Limb (tissue), 2 donors: ENCODE measurements at regions not wholly inside any gene's neighbourhood (a gene's known extent, or its start where the extent isn't known, plus 50 kb on each side); places are given as distances from the start of the nearest gene placed in this dataset.
"Not testable (repeated sequence)": the region's sequence is repeated elsewhere in the genome, so short reads cannot be mapped to it uniquely, and the experiment has no call there.

Experiments
- DNase-seq, 2 donors: peaks; one replicate each; pipeline ENCODE4 v3.0.0-alpha.2; 2016; ENCODE audit errors: extremely low spot score in 2 of 2

GRCh38 chr4:24209131-24209530, 319.3 kb upstream of the PPARGC1A start:
- no peak for DNase-seq

DNA sequence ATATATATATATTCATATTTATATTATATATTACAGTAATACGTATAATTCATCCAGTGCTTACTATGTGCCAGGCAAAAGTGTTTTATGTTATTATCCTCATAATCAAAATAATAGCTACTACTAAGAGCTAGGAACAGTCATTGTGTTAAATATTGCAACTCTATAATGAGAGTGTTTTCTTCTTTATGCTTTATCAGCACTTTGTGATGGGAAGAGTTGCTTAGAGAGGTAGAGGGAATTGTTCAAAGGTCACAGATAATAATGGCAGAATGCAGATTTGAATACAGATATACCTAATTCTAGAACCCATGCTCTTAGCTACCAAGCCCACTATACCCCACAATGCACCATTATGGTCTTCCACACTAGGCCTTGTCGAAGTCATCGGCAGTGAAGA, 318.8 kb upstream of the PPARGC1A start:
- no peak for DNase-seq

DNA sequence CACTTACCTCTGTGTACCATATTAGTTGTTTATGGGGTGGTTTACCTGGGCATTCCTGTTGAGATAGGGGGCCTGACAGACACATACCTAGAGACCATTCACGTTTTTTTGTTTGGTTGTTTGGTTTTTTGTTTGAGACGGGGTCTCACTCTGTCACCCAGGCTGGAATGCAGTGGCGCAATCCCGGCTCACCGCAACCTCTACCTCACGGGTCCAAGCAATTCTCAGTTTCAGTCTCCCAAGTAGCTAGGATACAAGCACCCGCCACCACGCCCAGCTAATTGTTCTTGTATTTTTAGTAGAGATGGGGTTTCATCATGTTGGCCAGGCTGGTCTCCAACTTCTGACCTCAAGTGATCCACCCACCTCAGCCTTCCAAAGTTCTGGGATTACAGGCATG, 314.9 kb upstream of the PPARGC1A start:
- DNase-seq, result not testable (repeated sequence)

GRCh38 chr4:24203926-24204325, 314.1 kb upstream of the PPARGC1A start:
- no peak for DNase-seq

DNA sequence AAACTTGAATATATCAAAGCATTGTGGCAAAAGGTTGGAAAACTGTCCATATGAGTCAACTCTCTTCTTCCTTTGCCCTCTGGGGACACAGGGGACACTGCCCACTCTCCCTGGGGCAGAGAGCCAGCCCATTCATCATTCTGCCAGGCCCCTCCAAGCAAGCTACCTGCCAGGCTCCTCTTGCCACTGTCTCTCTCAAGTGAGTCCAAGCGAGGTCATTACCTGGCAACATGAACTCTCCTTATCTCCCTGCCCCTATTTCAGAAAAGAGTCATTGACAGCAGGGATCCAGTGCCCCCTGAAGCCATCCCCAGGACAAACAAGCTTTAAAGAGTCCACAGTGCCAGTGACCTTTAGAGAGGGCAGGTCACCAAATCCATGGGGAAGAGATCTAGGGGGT, 312.7 kb upstream of the PPARGC1A start:
- no peak for DNase-seq

DNA sequence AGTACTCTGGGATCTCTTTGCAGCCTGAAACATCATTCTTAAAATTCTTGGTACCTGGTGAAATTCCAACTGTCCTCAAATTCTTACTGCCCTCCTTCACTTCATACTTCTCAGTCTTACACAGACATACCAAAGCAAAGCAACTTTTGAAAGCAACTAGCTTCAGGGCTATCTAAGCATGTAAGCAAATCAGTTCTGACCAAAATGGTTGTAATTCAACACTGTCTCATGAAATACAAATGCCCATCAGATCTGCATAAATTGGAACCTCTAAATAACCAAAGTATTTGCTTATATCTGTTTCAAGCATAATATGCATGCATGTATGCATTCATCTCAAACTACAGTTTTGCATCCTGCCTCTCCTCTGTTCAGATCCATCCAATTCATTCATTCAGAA, 308.1 kb upstream of the PPARGC1A start:
- DNase-seq, result no peak

GRCh38 chr4:24196785-24197184, 306.9 kb upstream of the PPARGC1A start:
- DNase-seq, result no peak

DNA sequence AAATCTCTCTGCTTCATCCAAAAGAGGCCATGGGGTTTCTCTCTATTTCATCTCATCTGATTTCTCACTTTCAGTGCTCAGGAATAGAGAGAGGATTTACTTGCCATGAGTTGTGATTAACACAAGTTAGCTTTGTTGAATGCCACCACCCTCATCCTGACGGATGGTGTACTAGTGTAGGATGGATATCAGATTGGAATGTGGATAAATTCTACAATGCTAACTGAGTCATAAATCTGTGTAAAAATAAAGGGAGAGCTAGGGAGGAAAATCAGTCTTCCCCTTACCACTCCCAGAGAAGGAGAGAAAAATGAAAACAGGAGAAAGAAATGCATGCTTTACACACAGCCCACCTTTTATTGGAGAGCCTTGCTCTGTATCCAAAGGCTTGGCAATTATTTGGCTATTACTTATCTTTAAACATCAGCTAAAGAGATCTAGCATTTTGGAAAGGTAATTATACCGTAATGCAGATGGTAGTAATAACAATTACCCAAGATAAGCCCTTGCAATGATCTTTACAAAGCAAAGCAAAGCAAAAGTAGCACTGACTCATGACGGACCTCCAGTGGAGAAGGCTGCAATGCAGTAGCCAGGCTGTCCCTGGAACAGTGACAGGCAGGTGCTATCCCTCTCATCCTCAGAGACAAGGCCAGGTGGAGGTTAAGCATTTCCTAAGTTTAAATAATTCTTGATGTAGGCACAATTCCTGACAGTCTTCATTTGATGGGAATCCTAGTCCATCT, 306.3 kb upstream of the PPARGC1A start:
- no peak for DNase-seq

- no peak for DNase-seq
These were observed 302.3 kb upstream of the PPARGC1A start for GRCh38 chr4:24192018-24192641.

DNA sequence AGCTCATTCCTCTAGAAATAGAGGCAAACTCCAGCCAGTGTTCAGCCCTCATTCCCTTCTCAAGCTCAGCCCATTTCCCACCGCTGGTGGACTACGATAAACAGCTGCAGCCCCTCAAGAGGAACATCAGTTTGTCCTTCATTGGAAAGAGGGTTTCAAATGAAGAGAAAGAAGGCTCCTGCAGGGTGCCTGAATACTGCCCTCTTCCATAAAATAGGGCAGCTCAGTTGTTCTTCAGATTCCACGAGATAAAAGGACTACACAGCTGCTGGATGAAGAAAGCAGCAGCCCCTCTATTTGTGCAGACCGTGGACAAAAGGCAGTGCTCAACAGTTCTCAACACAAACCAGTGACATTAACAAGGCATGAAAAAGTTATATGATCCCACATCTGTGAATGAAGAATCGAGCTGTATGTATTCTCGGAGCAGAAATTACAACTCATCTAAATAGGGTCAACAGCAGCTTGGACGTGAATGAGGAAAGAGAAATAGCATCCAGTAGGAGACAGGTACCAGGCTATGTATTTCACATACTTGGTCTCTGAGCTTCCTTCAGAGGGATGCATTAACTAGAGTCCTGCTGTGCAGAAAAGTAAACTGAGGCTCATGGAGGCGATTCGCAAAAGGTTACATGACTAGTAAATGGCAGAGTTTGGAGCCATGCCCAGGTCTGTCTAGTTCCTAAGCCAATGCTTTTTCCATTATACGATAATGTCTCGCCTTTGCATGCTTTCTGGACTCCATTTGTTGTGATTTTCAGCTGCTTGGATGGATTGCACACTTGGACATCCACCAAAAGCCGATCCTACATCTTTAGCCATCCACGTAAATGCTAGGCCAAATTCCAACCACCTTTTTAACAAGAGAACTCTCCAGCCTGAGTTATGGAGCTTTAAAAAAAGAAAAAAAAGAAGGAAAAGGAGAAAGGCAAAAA, 301.2 kb upstream of the PPARGC1A start:
- DNase-seq, result peak; percentile 59 to 71

- DNase-seq, result no peak
These were observed 298.6 kb upstream of the PPARGC1A start for GRCh38 chr4:24188459-24188858.

- no peak for DNase-seq
These were observed 296.6 kb upstream of the PPARGC1A start for GRCh38 chr4:24186466-24186865.

GRCh38 chr4:24181005-24181404, 291.2 kb upstream of the PPARGC1A start:
- DNase-seq, result no peak

DNA sequence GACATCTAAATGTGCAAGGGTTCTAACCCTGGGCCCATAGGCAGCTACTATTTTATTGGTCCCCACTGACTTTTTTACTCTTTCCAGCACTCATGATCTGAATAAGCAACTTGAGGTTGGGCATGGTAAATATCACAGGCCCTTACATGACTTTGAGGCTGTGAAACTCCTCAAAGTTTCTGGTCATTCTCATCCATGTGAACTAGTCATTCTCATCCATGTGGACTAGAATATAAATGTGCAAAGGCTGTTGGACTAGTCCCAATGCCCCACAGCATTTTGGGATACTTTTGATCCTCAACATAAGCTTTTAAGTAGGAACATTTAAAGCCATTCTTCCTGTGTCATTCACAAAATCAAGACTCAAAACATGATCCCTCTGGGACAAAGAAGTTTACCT, 290.7 kb upstream of the PPARGC1A start:
- no peak for DNase-seq

DNA sequence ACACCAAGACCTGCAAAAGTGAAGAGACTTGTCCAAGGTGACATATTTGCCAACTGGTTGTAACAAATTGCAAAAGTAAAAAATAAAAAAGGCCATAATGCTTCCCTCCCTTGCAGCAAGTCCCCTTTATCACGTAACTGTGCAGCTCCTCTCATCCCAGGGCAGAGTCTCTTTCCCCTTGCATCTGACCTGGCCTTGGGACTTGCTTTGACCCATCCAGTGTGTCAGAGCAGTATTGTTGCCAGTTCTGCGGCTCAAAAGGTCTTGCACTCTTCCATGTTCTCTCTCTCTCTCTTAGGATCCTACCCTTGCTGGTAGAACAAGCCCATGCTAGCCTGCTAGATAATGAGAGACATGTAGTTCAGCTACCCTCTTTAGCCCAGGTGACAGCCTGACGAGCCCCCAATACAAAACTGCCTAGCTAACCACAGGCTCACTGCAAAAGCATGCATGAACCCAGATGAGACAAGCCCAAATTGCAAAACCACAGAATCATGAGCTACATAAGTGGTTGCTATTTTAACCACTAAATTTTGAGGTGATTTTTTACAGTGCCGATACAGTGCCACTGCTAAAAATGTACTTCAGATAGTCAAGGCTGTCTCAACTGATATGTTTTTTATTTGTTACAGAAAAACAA, 289.5 kb upstream of the PPARGC1A start:
- no peak for DNase-seq

DNA sequence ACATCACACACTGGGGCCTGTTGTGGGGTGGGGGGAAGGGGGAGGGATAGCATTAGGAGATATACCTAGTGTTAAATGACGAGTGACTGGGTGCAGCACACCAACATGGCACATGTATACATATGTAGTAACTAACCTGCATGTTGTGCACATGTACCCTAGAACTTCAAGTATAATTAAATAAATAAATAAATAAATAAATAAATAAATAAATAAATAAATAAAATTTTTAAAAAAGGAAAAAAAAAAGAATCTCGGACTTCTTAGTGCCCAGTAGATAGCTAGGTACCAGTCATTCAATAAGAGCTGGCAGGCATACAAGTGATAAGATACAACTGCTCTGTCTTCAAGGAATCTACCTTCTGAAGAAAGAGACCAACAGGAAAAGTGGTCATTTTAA, 287.6 kb upstream of the PPARGC1A start:
- not testable (repeated sequence) for DNase-seq

DNA sequence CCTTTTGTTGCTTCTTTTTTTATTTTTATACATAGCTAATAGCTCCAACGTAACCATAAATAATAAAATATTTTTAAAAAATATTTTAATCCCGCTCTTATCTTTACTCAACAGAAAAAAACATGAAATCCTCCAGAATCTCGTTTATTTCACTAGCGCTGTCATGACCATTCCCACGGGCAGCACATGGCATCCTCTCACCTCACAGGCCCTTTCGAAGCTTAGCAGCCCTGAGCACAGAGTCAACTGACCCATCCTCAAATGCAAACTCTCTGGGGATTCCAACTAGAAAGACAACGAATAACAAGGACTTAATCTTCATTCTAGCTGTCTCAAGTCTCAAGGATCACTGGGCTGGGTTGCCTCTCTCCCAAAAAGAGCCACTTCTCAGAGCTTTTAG, 285.9 kb upstream of the PPARGC1A start:
- DNase-seq, result no peak

DNA sequence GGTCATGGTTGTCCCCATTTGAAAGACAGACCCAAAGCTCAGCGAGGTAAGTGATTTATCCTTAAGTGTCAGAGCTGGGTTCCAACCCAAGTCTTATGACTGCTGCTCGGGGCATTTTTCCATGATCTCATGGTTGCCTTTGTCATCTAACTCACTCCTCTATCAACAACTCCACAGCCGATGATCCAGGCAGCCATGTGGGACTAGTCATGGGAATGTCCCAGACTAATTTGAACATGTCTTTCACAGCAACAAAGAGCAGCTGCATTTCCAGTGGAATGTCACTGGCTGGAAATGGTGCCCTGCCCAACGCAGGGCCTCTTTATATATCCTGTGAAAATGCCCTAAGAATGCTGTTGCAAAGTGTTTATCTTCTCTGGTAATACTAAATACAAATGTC, 284.8 kb upstream of the PPARGC1A start:
- DNase-seq, result peak; percentile 36 to 53

DNA sequence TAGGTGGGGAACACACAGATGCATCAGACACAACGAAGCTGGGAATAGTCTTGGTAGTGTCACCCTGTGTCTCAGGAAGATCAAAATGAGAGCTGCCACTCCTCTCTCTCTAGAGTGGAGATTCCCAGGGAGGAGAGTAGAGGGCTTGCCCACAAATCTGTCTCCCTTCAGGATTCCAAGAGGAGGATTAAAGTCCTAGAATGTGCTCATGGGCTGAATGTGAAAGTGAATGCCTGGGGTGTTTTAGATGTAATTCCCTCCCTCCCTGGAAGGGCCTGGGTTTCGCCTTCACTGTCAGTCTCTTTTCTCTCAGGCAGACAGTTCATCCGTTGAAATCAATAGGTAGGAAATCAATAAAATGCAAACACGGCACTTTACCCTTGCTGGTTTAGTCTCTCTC, 282.6 kb upstream of the PPARGC1A start:
- no peak for DNase-seq

GRCh38 chr4:24169956-24170355, 280.1 kb upstream of the PPARGC1A start:
- no peak for DNase-seq

GRCh38 chr4:24168658-24169057, 278.8 kb upstream of the PPARGC1A start:
- no peak for DNase-seq

DNA sequence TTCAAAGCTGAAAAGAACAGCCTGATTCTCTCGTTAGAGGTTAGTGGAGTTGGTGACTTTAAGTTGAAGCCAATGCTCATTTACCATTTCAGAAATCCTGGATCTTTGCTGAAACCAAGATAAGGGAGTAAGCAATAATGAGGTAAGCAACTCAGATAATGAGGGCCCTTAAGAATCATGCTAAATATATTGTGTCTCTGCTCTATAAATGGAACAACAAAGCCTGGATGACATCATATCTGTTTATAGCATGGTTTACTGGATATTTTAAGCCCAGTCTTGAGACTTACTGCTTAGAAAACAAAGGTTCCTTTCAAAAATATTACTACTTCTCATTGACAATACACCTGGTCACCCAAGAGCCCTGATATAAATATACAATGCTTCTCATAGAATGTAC, 276.7 kb upstream of the PPARGC1A start:
- DNase-seq, result no peak
